IPS DF 4.7 (cell line): ENCODE measurements at regions not wholly inside any gene's neighbourhood (a gene's known extent, or its start where the extent isn't known, plus 50 kb on each side); places are given as distances from the start of the nearest gene placed in this dataset.
A peak's percentile ranks its signal among the peaks of the same experiment; 100 is the strongest.
"Not testable (repeated sequence)": the region's sequence is repeated elsewhere in the genome, so short reads cannot be mapped to it uniquely, and the experiment has no call there.

Source experiments
- DNase-seq: peaks from one replicate; pipeline ENCODE4 v3.0.0-alpha.2; 2013; ENCODE audit warnings: low spot score; ENCODE audit errors: extremely low read depth

DNA sequence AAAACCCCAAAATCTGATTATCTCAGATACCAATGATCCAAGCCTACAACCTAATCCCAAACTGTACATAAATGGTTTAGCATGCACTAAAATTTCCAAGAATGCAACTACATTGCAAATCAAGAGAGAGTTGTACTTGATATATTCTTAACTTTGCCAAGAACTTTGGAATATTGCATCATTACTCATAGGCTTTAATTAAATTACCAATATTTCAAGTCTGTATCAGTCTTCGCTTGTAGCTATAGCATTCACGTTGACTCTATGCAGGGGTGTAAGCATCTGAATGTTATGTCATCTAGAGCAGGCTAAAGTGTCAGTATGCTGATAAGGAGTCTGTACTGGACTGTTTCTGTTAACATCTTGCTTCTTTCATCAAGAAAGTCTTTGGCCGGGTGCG lies 56.3 kb downstream of the FOXI3 start:
- no peak for DNase-seq

DNA sequence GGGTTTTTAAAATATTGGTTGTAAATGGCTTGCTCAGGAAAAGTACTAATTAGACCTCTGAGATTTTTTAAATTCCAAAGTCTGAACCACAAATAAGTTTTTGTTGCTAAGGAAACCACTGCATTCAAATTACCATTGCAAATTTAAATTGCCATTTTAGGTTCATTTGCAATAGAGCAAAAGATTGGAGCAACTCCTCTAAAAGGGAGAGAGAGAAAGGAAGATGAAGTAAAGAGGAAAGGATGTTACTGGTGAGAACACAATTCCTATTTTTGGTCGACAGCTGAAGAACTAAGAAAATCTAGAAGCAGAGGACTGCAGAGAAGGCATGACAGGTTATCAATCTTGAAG lies 74.9 kb downstream of the FOXI3 start:
- DNase-seq: no peak

DNA sequence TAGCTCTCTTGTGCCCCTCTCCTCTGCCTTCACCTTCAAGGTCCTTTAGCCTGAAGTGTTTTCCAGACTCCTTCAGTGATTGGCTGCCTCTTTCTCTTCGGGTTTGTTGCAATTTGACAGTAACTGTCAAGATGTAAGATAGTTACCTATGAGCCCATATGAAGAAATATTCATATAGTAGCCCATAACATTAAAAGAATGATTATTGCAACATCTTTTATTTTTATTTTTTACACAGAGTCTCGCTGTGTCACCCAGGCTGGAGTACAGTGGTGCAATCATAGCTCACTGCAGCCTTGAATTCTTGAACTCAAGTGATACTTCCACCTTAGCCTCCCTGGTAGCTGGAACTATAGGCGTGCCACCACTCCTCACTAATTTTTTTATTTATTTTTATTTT lies 80.5 kb downstream of the FOXI3 start:
- DNase-seq: no peak

DNA sequence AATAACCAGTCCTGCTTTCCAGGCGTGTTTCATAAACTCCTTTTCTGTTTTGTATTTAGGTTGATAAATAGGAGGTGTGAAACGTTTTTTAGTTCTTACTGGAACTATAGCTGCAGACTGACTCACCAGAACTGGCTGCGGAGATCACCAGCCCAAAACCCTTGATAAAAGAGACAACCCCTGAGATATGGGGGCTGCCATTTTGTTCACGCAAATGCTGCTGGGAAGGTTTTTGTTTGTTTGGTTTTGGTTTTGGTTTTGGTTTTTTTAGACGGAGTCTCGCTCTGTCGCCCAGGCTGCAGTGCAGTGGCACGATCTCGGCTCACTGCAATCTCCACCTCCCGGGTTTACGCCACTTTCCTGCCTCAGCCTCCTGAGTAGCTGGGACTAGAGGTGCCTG lies 87.1 kb downstream of the FOXI3 start:
- DNase-seq: not testable (repeated sequence)

DNA sequence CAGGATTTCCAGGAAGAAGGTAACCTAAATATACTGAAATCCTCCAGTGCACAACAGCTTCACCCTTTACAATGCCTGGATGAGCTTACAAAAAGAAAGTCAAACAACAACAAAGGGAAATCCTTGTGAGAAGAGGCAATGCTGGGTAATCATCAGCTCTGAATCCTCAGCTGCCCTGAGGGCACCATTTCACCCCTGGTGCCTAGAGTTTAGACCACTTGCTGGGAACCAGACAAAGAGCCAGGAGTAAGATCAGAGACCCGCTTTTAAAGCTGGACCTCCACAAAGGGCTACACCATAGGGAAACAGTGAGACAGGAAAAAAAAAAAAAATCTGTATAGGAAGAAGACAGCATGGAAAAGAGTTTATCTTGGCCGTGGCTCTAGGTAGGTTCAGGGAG lies 97.0 kb downstream of the FOXI3 start:
- DNase-seq: no peak

DNA sequence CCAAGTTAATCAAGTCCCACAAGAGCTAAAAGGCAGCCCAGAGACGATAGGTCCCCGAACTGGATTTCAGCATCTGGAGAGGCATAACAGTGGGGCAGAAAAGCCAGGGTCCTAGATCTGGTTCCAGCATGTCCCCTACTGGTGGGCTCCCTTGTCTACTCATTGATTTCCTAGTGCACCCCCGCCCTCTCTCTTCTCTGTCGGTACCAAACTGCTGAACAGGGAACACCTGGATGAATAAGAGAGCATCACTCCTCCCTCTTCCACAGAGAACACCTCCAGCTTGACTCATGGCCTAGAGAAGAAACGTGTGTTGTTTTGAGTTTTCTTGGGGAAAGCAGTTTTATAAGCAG lies 101.3 kb downstream of the FOXI3 start:
- no peak for DNase-seq

DNA sequence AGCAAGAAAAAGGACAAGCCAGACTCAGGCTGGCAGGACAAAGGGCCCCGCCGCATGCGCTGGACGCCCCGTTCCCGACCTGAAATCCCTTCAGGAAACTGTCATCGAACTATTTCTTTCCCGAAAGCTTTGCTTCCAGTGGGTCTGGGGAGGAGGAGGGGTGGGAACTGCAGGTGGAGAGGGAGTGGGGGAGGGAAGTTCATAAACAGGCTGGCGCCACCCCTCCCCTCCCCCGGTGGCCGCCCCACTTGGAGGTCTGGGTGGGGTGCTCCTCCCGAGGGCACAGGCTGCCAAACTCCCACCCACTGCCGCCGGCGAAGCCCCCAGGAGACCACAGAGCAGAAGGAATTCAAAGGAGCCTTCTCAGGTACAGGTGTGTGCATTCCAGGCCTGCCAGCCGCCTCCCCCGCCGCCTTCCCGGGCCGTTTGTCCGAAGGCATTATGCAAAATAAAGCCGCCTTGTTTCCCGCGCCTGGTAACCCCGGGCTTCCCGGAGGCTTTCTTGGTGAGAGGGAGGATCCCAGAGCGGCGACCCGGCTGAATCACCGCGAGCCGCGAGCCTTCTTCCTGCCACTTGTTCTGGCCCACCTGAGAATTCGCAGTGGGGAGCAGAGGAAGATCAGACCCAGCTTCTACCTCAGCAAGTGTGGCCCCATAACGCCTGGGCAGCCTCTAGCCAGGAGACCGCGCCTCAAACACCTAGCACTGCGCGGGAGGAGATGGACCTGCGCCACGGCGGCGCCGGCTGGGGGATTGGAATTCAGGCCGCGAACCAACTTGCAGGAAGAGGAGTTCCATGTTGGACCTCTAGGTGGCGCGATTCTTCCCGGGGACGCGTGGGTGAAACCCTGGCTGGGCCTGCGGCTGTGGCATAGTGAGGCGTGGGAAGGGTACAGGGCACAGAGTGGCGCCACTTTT lies 101.9 kb downstream of the FOXI3 start:
- no peak for DNase-seq

DNA sequence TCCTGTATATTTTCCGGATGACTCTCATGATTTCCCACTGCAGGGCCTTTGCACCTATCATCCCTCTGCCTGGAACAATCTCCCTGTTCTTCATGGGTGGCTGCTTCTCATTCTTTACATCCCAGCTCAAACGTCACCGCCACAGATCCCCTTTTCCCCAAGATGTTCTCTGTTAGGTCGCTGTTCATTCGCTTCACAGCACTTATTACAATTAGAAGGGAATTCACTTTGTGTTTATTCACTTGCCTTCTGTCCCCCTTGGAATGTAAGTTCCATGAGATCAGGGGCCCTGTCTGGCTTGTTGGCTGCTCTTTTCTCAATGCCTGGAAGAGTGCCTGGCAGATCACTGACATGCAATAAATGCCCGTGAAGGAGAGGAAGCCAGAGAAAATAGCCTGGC lies 106.7 kb downstream of the FOXI3 start:
- no peak for DNase-seq

DNA sequence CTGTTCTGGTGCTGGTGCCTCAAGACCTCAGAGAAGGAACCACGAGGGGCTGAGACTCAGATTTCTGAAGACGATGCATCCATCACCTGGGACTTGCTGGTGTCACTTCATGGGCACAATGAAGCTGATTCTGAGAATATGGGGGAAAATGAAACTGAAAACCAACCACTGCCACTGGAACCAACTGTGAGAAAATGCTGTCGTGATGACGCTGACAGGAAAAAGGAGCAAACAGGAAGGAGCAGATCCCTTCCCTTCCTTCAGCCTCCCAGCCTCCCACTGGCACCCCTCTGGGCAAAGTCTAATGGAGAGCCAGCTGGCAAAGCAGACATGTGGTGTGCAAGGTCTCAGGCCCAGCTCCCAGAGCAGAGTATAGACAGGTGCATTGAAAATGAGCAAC lies 109.7 kb downstream of the FOXI3 start:
- DNase-seq: no peak

DNA sequence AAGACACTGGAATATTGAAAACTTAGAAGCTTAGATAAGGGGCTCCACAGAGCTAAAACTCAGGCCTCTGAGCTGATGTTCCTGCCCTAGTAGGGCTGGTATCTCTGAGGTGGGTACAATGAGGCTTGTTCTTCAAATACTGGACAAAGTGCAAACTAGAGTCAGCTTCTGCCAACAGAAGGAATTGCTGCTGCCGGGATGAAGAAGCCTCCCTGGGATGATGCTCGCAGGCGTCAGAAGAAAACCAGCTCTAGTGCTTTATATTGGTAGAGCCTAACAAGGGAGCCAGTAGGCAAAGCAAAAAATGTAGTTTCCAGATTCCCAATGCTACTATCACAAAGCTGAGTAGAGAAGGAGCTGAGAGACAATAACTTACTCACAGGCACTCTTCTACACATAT lies 118.1 kb downstream of the FOXI3 start:
- DNase-seq: no peak

DNA sequence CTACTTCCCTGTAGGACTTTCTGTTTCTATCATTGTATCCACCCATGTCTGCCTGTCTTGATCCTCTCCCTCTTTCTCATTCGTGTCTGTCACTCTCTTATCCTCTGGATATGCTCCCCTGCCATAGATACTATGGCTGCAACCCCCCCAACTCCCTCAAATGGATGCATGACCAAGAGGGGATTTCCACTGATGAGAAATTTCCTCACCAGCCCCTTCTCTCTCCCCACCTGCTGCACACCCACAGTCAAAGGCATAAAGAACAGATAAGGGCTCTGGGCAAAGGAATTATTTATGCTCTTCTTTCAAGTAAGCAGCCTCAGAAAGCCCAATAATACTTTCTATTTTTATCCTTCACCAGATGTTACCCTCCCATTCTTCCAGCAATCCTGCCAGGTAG lies 121.3 kb downstream of the FOXI3 start:
- no peak for DNase-seq

DNA sequence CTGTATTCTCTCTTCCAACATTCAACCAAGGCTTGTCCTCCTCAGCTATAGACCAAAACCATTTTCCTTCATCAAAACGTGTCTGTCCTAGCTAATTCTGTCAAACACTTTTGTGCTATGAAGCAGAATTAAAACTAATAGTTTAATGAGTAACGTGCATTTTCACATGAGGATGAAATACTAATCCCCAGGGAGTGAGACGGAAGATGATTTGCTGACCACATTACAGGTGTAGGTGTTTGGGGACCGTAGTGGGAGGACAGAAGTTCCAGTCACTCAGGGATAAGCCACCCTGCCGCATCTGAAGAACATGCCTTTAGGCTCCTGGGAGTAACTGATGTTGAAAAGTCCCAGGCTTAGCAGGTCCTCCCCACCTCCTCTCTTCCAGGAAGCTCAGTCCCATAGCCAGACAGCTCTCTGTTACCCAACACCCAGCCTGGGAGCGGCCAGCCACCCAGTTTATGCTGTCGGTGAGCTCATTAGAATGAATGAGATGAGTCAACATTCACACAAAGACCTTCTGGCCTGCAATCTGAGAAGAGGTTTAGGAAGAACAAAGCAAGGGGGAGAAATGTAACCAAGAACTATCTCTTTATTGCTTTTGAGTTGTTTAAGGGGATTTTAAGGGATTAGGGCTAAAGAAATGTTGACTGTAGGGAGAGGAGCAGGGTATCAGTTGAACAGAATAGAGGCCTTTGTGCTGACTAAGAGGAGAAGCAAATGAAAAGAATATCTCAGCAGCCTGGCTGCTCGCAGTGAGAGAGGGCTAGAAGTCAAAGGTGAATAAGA lies 122.5 kb downstream of the FOXI3 start:
- peak; percentile 44 for DNase-seq

DNA sequence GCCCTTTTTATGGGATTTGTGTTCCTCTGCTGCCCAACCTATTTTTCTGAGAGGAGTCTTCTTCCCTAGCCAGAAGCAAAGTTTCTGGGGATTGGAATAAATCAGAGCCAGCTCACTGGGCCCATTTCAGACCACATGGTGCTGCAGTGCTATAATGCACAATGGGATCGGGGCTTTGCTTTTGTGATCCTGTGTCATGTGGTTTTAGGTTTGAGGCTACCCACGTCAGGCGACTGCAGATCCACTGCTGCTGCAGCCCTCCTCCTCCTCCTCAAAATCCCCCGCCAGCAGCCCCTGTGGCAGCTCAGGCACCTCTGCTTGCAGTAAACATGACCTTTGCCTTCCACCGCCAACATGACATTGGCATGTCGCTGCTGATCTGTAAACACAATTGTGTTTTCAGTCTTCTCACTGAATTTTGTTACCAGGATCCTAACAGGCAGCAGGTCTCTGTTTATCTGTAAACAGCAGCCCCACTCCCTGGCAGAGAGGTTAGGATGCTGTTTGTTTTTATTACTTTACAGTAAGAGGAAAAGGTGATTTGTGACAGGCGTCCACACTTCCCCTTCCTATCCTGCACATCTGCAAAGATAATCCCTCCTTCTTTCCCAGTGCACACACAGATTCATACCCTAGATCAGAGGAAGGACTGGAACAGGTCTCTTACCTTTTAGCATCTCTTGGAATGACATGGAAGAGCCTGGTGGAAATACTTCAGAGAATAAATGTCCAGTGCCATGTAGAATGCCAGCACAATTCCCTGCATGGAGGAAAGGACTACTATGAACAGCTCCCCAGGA lies 130.8 kb downstream of the FOXI3 start:
- DNase-seq: no peak

DNA sequence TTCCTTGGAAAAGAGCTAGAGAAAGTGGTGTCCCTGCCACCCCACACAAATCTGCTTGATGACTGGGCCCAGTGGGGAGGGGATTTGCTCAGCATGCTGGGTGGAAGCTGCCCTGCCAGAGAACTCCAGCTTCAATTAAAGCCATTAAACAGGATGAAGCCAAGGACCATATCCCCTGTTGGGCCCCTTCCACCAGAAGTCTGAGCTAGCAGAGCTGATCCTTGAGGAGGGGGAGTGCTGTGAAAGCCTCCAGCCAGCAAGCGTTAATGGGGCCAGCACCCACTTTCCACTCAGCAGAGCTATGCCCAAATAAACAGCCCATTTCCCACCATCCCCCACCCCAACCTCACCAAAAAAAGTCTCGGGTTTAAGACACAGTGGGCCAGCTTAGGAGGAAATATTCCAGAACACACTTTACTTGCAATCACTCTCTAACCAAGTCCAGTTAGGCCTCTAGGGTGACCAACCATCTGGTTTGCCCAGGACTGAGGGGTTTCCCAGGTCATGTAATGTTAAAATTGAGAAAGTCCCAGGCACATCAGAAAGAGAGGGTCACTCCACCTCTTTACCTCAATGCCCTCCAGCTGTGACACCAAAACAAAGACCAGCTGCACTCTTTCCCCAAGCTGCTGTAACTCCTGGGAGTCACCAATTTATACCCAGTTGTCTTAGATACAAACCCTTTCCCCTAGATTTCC lies 132.3 kb downstream of the FOXI3 start:
- no peak for DNase-seq

DNA sequence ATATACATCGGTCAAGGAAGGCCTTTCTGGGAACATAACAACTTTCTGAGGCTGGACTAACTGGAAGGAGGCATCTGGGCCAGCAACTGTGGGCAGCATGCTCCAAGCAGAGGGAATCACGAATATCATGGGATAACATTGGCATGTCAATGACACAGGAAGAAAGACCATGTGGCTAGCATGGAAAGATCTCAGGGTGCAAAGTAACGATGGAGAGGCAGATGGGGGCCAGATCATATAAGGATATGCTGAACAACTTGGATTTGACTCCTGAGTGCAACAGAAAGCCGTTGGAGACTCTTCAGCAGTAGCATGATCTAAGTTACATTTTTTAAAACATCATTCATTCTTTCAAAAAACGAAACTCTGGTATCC lies 133.6 kb downstream of the FOXI3 start:
- no peak for DNase-seq

DNA sequence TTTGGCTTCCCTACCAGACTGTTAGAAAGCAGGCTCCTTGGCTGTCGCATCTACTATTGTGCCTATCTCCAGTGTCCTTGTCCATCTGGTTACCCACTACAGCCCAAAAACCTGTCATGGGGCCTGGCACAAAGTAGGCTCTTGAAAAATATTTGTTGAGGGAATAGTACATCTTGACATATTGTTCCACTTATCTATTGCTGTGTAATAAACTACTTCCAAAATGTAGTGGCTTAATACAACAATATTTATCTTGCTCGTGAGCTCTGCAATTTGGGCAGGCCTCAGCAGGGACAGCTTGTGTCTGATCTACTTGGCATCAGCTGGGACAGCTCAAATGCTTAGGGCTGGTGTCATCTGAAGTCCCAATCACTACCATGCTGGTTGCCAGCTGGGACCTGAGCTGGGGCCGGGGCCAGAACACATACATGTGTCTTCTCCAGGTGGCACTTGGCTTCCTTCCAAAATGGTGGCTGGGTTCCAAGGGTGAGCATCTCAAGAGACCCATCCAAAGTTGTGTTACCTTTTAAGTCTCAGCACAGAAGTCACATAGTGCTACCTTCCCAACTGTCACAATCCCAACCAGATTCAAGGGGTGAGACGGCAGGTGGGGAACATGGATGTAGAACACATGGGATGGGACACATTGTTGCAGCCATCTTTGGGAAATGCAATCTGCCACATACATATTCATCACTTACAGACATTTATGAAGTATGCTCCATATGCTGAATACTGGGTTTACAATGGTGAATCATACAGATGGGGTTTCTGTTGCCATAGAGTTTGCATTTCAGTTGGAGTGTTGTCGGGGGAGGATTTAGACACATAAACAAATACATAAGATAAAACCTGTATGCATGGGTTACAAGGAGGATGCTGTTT lies 134.2 kb downstream of the FOXI3 start:
- no peak for DNase-seq

DNA sequence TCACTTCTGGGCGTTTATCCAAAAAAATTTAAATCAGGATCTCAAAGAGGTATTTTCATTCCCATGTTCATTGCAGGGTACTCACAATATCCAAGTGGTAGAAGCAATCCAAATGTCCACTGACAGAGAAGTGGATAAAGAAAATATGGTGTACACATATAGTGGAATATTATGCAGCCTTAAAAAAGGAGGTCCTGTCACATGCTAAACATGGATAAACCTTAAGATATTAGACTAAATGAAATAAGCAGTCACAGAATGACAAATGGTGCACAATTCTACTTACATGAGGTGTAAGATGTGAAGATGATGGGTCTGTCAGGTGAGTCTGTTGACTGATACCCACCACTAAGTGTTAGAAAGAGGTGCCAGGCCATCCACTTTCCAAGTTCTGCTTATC lies 140.6 kb downstream of the THNSL2 start:
- no peak for DNase-seq

DNA sequence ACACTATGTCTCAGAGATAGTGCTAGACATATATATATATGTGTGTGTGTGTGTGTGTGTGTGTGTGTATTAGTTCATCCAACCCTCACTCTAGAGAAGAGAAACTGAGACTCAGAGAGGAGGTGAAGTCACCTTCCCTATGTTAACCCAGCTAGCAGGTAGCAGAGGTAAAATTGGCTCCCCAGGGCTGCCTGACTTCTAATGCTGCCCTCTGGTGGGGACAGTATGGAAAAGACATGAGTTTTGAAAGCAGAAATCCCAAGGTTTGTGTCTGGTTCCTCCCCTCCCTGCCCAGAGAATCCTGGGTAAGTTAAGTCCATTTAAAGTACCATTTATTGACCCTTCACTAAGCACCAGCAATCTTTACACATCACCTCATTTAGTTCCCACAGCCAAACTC lies 137.7 kb downstream of the THNSL2 start:
- DNase-seq: peak; percentile 56

DNA sequence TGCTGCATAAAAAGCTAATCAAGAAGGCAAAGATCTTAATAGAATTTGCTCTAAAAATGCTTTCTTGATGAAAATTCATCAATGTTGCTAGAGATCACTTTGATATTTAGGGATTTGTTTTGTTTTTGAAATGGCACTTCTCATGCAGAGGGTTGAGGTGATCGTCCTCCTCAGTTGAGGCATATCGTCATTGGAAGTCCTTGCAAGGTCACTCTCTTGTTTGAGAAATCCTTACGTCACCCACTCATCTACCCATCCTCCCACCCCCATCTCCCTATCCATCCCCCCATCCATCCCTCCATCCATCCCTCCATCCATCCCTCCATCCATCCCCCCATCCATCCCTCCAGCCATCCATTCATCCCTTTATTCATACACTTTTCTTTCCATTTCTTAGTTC lies 133.7 kb downstream of the THNSL2 start:
- no peak for DNase-seq

DNA sequence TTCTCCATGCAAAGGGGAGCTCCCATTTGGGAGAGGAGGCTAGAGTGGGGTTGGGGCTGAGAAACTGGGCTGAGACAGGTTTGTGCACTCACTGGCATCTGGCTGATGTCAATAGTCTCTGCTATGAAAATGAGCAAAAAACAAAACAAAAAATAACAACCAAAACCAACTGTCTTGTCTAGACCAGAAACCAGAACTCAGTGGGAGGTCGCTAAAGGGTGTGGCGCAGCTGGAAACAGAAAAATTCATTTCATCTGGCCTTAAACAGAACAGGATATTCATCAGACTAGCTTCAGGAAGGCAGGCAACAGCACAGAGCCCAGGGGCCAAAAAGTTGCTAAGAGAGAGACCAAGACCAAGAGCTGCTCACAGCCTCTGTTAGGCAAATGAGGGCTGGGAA lies 126.1 kb downstream of the THNSL2 start:
- DNase-seq: no peak
